HG03280 (cell line): ENCODE measurements at regions not wholly inside any gene's neighbourhood (a gene's known extent, or its start where the extent isn't known, plus 50 kb on each side); places are given as distances from the start of the nearest gene placed in this dataset.

Experiments used
- ATAC-seq: cut with Tn5 transposase; IDR thresholded peaks from one replicate; pipeline ENCODE4 v1.9.1; 2021; ENCODE audit warnings: mild to moderate bottlenecking, moderate library complexity; ENCODE audit not compliant: unreplicated experiment

- no peak for ATAC-seq
These were observed 322.9 kb upstream of the NWD2 start for GRCh38 chr4:36921476-36922216.

- no peak for ATAC-seq
These were observed 313.9 kb upstream of the NWD2 start for GRCh38 chr4:36930562-36931111.

GRCh38 chr4:36944232-36944631 is 300.3 kb upstream of the NWD2 start:
- no peak for ATAC-seq

- ATAC-seq = no peak
These were observed 283.1 kb upstream of the NWD2 start for GRCh38 chr4:36961420-36961819.

GRCh38 chr4:36966756-36967460 is 277.6 kb upstream of the NWD2 start:
- no peak for ATAC-seq

- ATAC-seq = no peak
These were observed 265.0 kb upstream of the NWD2 start for GRCh38 chr4:36979533-36979932.

GRCh38 chr4:36990128-36990872 is 254.2 kb upstream of the NWD2 start:
- ATAC-seq = peak; percentile 83

- ATAC-seq = peak; percentile 68
These were observed 246.8 kb upstream of the NWD2 start for GRCh38 chr4:36997727-36998126.

GRCh38 chr4:37000281-37000680 is 244.3 kb upstream of the NWD2 start:
- ATAC-seq = no peak

- ATAC-seq = no peak
These were observed 242.7 kb upstream of the NWD2 start for GRCh38 chr4:37001688-37002436.

GRCh38 chr4:37002625-37003024 is 241.9 kb upstream of the NWD2 start:
- ATAC-seq = no peak

GRCh38 chr4:37008199-37008598 is 236.3 kb upstream of the NWD2 start:
- ATAC-seq = no peak

- ATAC-seq = no peak
These were observed 230.0 kb upstream of the NWD2 start for GRCh38 chr4:37014584-37014983.

- ATAC-seq = no peak
These were observed 229.2 kb upstream of the NWD2 start for GRCh38 chr4:37015391-37015790.

- no peak for ATAC-seq
These were observed 221.0 kb upstream of the NWD2 start for GRCh38 chr4:37023504-37023903.

GRCh38 chr4:37023996-37024395 is 220.5 kb upstream of the NWD2 start:
- ATAC-seq = no peak

GRCh38 chr4:37040816-37041215 is 203.7 kb upstream of the NWD2 start:
- ATAC-seq = no peak

GRCh38 chr4:37043342-37043741 is 201.2 kb upstream of the NWD2 start:
- ATAC-seq = no peak

- ATAC-seq = no peak
These were observed 193.4 kb upstream of the NWD2 start for GRCh38 chr4:37051111-37051510.

- ATAC-seq = no peak
These were observed 192.7 kb upstream of the NWD2 start for GRCh38 chr4:37051866-37052265.
